DMS53 treated with DMSO at 0.1 percent for 48 hours (cell line): ENCODE measurements at regions not wholly inside any gene's neighbourhood (a gene's known extent, or its start where the extent isn't known, plus 50 kb on each side); places are given as distances from the start of the nearest gene placed in this dataset.

Experiments
- DNase-seq: peaks from one replicate; lab custom pipeline; 2025; ENCODE audit not compliant: unreplicated experiment; lab: John Stamatoyannopoulos, UW

- DNase-seq = no peak
Measured at GRCh38 chr18:30929718-30930117, 112.8 kb downstream of the DSC3 start.

GRCh38 chr18:30929065-30929464, 113.5 kb downstream of the DSC3 start:
- no peak for DNase-seq

- no peak for DNase-seq
Measured at GRCh38 chr18:30927517-30928075, 114.9 kb downstream of the DSC3 start.

- no peak for DNase-seq
Measured at GRCh38 chr18:30927042-30927441, 115.5 kb downstream of the DSC3 start.

GRCh38 chr18:30925795-30926194, 116.7 kb downstream of the DSC3 start:
- DNase-seq = no peak

GRCh38 chr18:30920757-30921156, 121.8 kb downstream of the DSC3 start:
- no peak for DNase-seq

GRCh38 chr18:30920351-30920750, 122.2 kb downstream of the DSC3 start:
- DNase-seq = no peak

- DNase-seq = no peak
Measured at GRCh38 chr18:30917651-30918050, 124.9 kb downstream of the DSC3 start.

GRCh38 chr18:30915336-30915988, 127.1 kb downstream of the DSC3 start:
- DNase-seq = peak; percentile 64

- no peak for DNase-seq
Measured at GRCh38 chr18:30908381-30908780, 134.2 kb downstream of the DSC3 start.

GRCh38 chr18:30903566-30903965, 139.0 kb downstream of the DSC3 start:
- DNase-seq = no peak

GRCh38 chr18:30889519-30890301, 152.8 kb downstream of the DSC3 start:
- peak; percentile 20 for DNase-seq

- DNase-seq = no peak
Measured at GRCh38 chr18:30888344-30888743, 154.2 kb downstream of the DSC3 start.

GRCh38 chr18:30886998-30887397, 155.5 kb downstream of the DSC3 start:
- no peak for DNase-seq

GRCh38 chr18:30870466-30870865, 172.1 kb downstream of the DSC3 start:
- no peak for DNase-seq

GRCh38 chr18:30862900-30863299, 179.6 kb downstream of the DSC3 start:
- no peak for DNase-seq

- no peak for DNase-seq
Measured at GRCh38 chr18:30860741-30861140, 181.8 kb downstream of the DSC3 start.

- no peak for DNase-seq
Measured at GRCh38 chr18:30859036-30859435, 183.5 kb downstream of the DSC3 start.

- no peak for DNase-seq
Measured at GRCh38 chr18:30858560-30858959, 184.0 kb downstream of the DSC3 start.

GRCh38 chr18:30855762-30856161, 186.8 kb downstream of the DSC3 start:
- no peak for DNase-seq

GRCh38 chr18:30852980-30853379, 189.6 kb downstream of the DSC3 start:
- DNase-seq = peak; percentile 6

- no peak for DNase-seq
Measured at GRCh38 chr18:30852541-30852940, 190.0 kb downstream of the DSC3 start.
